ENCODE measurements at regions not wholly inside any gene's neighbourhood (a gene's known extent, or its start where the extent isn't known, plus 50 kb on each side); places are given as distances from the start of the nearest gene placed in this dataset.

DNA sequence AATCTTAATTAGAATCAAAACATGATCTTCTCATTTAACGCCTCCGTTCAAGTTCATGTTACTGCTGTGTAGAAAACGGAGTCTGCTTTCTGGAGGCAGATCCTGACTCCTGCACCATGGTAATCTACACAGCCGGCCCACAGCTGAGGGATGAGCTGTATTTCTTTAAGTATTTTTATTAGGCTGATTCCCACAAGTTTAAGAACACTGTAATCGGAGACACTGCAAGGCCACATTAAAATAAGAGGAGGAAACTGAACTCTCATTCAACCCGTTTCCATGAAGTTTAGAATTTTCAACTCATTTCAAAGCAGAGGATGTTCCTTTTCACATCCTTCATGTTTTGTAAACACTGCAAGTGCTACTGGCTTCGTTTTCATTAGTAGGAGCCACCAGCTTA lies 372.2 kb downstream of the NFIB start:
- 96% methylated on average over 6 of the region's 7 CpGs for WGBS
- Histone ChIP-seq H3K27ac (ENCODE audit: low read depth, low read length) (no peak overlapping the region), H3K4me1 (ENCODE audit: insufficient read depth, low read length) (no peaks in the 10 kb centered on the region; the same call in none of the 2 replicates), H3K9me3 (ENCODE audit: insufficient read depth, low read depth, low read length) (no peaks in the 10 kb centered on the region), H3K4me3 (ENCODE audit: low read length) (no peak overlapping the region), H3K36me3 (ENCODE audit: insufficient read depth, low read length) (no peaks in the 10 kb centered on the region), H3K9ac (ENCODE audit: low read depth, low read length) (no peak overlapping the region), H3K27me3 (ENCODE audit: insufficient read depth, low read length) (no peaks in the 10 kb centered on the region)

DNA sequence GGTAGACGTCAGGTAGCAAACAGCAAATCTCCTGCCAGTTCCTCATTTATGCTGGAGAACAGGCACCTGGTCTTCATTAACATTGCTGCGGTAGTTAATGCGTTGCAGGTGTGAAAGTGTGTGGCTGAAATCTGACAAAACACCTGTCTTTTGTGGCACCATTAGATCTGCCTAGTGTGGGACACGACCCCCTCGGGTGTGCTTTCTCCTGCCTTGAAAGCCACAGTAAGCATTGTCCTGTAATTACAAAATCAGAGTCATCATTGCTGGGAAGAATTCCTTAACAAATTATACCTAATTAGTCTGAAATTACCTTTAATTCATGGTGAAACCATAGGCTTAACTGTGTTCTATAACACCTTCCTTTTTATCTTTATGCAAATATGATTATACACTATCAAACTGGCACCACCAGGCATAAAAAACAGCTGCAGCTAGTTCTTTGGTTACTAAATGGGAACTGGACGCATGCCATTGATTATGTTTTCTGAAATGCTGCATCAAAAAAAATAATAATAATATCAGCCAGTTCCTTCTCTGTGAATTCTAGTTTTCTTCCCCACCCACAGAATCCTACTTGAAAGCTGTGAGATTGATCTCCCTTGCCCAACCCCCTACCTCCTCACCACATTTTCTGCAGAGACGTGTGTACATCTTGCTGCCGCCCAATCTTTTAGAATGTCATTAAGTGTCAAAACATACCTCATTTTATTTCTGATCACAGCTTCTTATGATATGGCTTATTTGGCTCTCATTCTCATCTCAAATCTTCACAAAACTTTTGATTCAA lies 374.0 kb downstream of the NFIB start:
- H3K27me3 ChIP-seq (ENCODE audit: insufficient read depth, low read length) = no peaks in the 10 kb centered on the region
- no peak overlapping the region for H3K4me3 ChIP-seq (ENCODE audit: low read length)
- no peak overlapping the region for H3K9ac ChIP-seq (ENCODE audit: low read depth, low read length)
- H3K27ac ChIP-seq (ENCODE audit: low read depth, low read length) = no peak overlapping the region
- WGBS = 87% methylated on average over 8 of the region's 8 CpGs
- H3K4me1 ChIP-seq (ENCODE audit: insufficient read depth, low read length) = no peaks in the 10 kb centered on the region; the same call in none of the 2 replicates
- no peaks in the 10 kb centered on the region for H3K36me3 ChIP-seq (ENCODE audit: insufficient read depth, low read length)
- H3K9me3 ChIP-seq (ENCODE audit: insufficient read depth, low read depth, low read length) = no peaks in the 10 kb centered on the region

DNA sequence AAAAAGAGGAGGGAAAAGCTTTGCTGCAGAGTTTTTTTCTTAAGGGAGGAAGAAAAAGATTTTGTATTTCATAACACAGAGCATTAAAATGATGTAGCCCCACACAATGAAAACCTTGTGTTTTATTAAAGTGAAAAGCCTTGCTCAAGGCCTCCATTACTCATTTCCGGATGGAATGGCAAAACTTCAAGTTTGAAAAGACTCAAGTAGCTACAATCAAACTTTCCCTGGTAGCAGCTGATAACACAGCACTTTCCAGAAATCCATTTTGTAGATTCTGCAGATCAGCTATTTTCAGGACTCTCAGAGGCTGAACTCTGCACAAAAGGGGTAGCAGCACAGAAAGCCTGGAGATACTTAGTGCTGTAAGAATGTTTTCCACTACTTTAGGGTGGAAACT lies 374.8 kb downstream of the NFIB start:
- no peak overlapping the region for H3K27ac ChIP-seq (ENCODE audit: low read depth, low read length)
- H3K27me3 ChIP-seq (ENCODE audit: insufficient read depth, low read length) = no peaks in the 10 kb centered on the region
- no peaks in the 10 kb centered on the region; the same call in none of the 2 replicates for H3K4me1 ChIP-seq (ENCODE audit: insufficient read depth, low read length)
- H3K4me3 ChIP-seq (ENCODE audit: low read length) = no peak overlapping the region
- no peak overlapping the region for H3K9ac ChIP-seq (ENCODE audit: low read depth, low read length)
- H3K36me3 ChIP-seq (ENCODE audit: insufficient read depth, low read length) = no peaks in the 10 kb centered on the region
- no peaks in the 10 kb centered on the region for H3K9me3 ChIP-seq (ENCODE audit: insufficient read depth, low read depth, low read length)
- WGBS = 95% methylated on average over 1 of the region's 1 CpG

DNA sequence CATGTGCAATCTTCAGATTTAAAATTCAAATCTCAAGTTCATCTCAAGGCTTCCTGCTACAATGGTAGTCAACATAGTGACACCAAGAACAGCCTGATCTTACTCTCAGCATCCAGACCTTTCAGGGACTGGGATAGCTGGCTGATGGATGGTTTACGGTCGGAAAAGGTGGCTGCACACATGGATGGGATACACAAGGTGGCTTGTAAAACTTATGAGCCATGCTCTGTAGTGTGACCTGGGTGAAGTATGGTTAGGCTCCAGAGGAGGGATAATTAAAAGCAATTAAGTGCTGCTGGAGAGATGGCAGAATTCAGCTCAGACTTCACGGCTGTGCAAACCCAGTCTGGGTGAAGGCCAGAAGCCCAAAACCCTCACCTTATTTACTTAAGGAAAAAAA lies 379.5 kb downstream of the NFIB start:
- Histone ChIP-seq H3K9me3 (ENCODE audit: insufficient read depth, low read depth, low read length) (no peaks in the 10 kb centered on the region), H3K36me3 (ENCODE audit: insufficient read depth, low read length) (no peaks in the 10 kb centered on the region), H3K4me1 (ENCODE audit: insufficient read depth, low read length) (no peaks in the 10 kb centered on the region; the same call in 1 of the 2 replicates), H3K4me3 (ENCODE audit: low read length) (no peak overlapping the region), H3K27ac (ENCODE audit: low read depth, low read length) (no peak overlapping the region), H3K27me3 (ENCODE audit: insufficient read depth, low read length) (no peaks in the 10 kb centered on the region), H3K9ac (ENCODE audit: low read depth, low read length) (no peak overlapping the region)
- 98% methylated on average over 3 of the region's 3 CpGs for WGBS

DNA sequence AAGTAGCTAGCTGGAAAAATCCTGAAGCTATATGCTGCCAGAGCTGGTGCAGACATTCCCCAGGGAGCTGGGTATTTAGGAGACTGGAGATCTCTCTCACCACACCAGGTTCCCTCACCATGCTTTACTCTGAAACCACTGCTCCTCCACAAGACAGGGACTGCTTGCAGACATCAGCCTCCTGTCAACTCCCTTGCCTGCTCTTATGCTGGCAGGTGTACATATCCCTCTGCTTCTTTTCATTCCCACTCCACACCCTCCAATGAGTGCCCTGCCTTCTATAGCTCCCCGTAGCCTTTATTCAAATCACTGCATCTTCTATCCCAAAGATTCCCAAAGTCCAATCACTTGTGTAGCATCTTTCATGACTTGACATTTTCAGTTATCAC lies 380.7 kb downstream of the NFIB start:
- no peaks in the 10 kb centered on the region for H3K36me3 ChIP-seq (ENCODE audit: insufficient read depth, low read length)
- H3K9me3 ChIP-seq (ENCODE audit: insufficient read depth, low read depth, low read length) = no peaks in the 10 kb centered on the region
- 93% methylated on average over 1 of the region's 1 CpG for WGBS
- H3K27me3 ChIP-seq (ENCODE audit: insufficient read depth, low read length) = no peaks in the 10 kb centered on the region
- H3K27ac ChIP-seq (ENCODE audit: low read depth, low read length) = no peak overlapping the region
- H3K4me3 ChIP-seq (ENCODE audit: low read length) = no peak overlapping the region
- H3K4me1 ChIP-seq (ENCODE audit: insufficient read depth, low read length) = no peaks in the 10 kb centered on the region; the same call in 1 of the 2 replicates
- H3K9ac ChIP-seq (ENCODE audit: low read depth, low read length) = no peak overlapping the region

DNA sequence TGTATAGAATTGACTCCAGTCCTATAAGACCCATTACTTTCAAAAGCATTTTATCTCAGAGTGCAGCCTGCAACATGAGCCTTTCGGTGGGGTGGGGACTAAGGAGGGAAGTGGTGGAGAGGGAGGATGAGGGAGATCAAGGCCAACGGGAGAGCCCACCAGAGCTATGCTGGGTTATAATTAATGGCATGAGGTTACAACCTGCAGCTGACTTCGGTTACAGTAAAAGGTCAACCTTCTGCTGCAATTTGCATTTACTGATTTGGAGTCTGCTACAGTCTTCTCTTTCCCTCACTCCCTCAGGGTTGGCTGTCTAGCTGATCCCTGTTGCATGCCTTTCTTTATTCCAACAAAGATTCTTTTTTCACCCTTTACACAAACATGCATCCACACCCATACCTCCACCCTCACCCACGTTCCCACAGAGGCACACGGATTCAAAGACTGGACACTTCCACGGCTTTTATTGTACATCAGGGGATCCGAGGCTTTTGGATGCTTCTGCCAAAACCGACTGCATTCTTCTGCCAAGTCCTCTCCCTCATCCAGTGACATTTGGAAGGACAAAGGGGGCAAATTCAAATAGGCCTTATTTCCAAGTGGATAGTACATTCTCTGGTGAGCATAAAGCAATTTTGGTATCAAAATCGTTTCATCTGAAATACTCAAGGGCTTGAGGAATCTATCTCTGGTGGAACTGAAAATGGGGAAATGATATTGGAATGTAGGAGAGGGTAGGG lies 381.2 kb downstream of the NFIB start:
- no peaks in the 10 kb centered on the region for H3K36me3 ChIP-seq (ENCODE audit: insufficient read depth, low read length)
- no peak overlapping the region for H3K4me3 ChIP-seq (ENCODE audit: low read length)
- H3K4me1 ChIP-seq (ENCODE audit: insufficient read depth, low read length) = no peaks in the 10 kb centered on the region; the same call in 1 of the 2 replicates
- no peaks in the 10 kb centered on the region for H3K9me3 ChIP-seq (ENCODE audit: insufficient read depth, low read depth, low read length)
- H3K9ac ChIP-seq (ENCODE audit: low read depth, low read length) = no peak overlapping the region
- H3K27me3 ChIP-seq (ENCODE audit: insufficient read depth, low read length) = no peaks in the 10 kb centered on the region
- 91% methylated on average over 9 of the region's 9 CpGs for WGBS
- no peak overlapping the region for H3K27ac ChIP-seq (ENCODE audit: low read depth, low read length)

DNA sequence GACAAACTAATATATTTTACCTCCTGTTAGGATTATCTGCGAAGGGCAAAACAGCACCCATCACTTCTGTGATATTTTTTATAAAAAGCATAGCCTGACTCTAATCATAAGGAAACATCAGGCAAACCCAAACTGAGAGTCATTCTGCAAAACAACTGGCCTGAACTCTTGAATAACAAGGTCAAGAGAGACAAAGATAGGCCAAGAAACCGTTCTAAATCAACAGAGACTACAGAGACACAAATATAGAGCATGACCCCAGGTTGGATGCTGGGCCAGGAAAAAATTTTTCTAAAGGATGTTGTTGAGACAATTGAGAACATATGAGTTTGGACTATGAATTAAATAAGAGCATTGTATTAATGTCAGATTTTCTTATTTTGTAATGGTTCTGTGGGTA lies 384.9 kb downstream of the NFIB start:
- H3K9me3 ChIP-seq (ENCODE audit: insufficient read depth, low read depth, low read length) = peaks cover under 1% of the 10 kb centered on the region; the same call in 1 of the 2 replicates
- H3K4me1 ChIP-seq (ENCODE audit: insufficient read depth, low read length) = no peaks in the 10 kb centered on the region
- H3K9ac ChIP-seq (ENCODE audit: low read depth, low read length) = no peak overlapping the region
- WGBS = 91% methylated on average over 2 of the region's 2 CpGs
- no peak overlapping the region for H3K27ac ChIP-seq (ENCODE audit: low read depth, low read length)
- H3K27me3 ChIP-seq (ENCODE audit: insufficient read depth, low read length) = no peaks in the 10 kb centered on the region
- H3K4me3 ChIP-seq (ENCODE audit: low read length) = no peak overlapping the region
- no peaks in the 10 kb centered on the region for H3K36me3 ChIP-seq (ENCODE audit: insufficient read depth, low read length)

DNA sequence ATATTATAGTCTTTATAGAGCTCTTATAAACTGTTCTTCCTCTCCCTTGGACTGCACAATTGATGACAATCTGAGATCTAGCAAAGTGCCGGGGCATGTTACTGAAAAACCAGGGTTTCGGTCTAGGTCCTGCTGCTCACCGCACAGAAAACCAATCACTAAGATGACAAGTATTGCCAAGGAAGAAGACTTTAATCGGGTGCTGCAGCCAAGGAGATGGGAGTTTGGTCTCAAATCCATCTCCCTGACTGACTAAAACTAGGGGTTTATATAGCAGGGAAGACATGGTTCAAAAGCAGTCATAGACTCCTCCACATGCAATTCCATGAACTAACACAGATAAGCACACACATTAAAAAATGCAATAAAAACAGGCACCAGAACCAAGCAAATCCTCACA lies 390.6 kb downstream of the NFIB start:
- peaks cover 12% of the 10 kb centered on the region; the same call in 1 of the 2 replicates for H3K9me3 ChIP-seq (ENCODE audit: insufficient read depth, low read depth, low read length)
- WGBS = 78% methylated on average over 4 of the region's 4 CpGs
- no peaks in the 10 kb centered on the region for H3K27me3 ChIP-seq (ENCODE audit: insufficient read depth, low read length)
- H3K4me1 ChIP-seq (ENCODE audit: insufficient read depth, low read length) = no peaks in the 10 kb centered on the region
- H3K36me3 ChIP-seq (ENCODE audit: insufficient read depth, low read length) = no peaks in the 10 kb centered on the region
- H3K9ac ChIP-seq (ENCODE audit: low read depth, low read length) = no peak overlapping the region
- no peak overlapping the region for H3K27ac ChIP-seq (ENCODE audit: low read depth, low read length)
- no peak overlapping the region for H3K4me3 ChIP-seq (ENCODE audit: low read length)

DNA sequence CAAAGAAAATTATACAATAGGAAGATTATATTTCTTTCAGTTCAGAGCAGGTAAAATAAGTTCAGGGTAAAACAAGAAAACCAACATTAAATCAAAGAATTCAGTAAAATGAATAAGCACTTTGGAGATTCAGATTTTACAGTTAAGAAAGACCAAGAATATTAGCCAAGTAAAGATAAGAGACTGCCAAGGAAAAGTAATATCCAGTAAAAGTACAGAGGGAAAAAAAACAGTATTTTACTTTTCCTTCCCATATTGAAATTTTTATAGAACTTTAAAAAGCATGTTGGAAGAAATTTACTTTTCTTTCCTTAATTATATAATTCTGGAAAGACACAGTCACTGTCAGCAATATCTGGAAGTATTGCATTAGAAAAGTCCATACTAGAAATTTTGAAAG lies 393.4 kb downstream of the NFIB start:
- Histone ChIP-seq H3K27ac (ENCODE audit: low read depth, low read length) (no peak overlapping the region), H3K36me3 (ENCODE audit: insufficient read depth, low read length) (no peaks in the 10 kb centered on the region), H3K4me1 (ENCODE audit: insufficient read depth, low read length) (no peaks in the 10 kb centered on the region), H3K9me3 (ENCODE audit: insufficient read depth, low read depth, low read length) (peaks cover 12% of the 10 kb centered on the region; the same call in 1 of the 2 replicates), H3K27me3 (ENCODE audit: insufficient read depth, low read length) (no peaks in the 10 kb centered on the region), H3K9ac (ENCODE audit: low read depth, low read length) (no peak overlapping the region), H3K4me3 (ENCODE audit: low read length) (no peak overlapping the region)

DNA sequence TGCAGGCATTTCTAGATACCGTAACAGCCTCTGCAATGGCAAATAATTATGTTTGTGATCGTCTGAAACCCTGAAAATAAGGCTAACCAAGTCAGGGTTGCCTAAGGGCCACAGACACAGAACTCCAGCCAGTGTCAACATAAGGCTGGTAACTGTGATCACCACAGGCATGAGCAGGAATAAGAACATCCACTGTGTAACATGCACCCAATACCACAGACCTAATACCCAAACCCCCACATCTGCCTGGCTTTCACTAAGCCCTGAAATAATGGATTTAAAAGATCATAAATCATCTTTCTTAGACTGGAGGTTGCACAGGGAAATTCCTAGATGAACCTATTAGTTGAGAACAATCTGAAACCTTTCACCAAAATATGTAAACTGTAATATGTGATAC lies 394.5 kb downstream of the NFIB start:
- Histone ChIP-seq H3K27me3 (ENCODE audit: insufficient read depth, low read length) (no peaks in the 10 kb centered on the region), H3K9me3 (ENCODE audit: insufficient read depth, low read depth, low read length) (peaks cover 12% of the 10 kb centered on the region; the same call in 1 of the 2 replicates), H3K4me1 (ENCODE audit: insufficient read depth, low read length) (no peaks in the 10 kb centered on the region), H3K27ac (ENCODE audit: low read depth, low read length) (no peak overlapping the region), H3K9ac (ENCODE audit: low read depth, low read length) (no peak overlapping the region), H3K36me3 (ENCODE audit: insufficient read depth, low read length) (no peaks in the 10 kb centered on the region), H3K4me3 (ENCODE audit: low read length) (no peak overlapping the region)
- 95% methylated on average over 2 of the region's 2 CpGs for WGBS

DNA sequence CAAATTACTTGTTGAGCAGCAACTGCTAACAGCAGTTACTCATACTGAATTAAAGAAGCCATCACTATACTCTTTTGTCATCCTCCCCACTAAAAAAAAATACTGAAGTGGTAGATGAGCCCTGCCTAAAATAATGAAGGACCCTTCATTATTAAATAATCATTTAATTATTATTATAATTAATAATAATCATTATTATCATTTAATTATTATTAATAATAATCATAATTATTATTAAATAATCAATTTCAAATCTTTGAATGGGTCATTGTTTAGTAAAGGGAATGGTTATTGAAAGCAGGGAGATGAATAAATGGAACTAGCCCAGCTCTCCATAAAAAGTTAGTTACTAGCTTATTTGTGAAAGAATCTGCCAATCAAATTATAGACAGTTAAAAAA lies 396.4 kb downstream of the NFIB start:
- Histone ChIP-seq H3K36me3 (ENCODE audit: insufficient read depth, low read length) (no peaks in the 10 kb centered on the region), H3K27ac (ENCODE audit: low read depth, low read length) (no peak overlapping the region), H3K27me3 (ENCODE audit: insufficient read depth, low read length) (no peaks in the 10 kb centered on the region), H3K9ac (ENCODE audit: low read depth, low read length) (no peak overlapping the region), H3K4me1 (ENCODE audit: insufficient read depth, low read length) (no peaks in the 10 kb centered on the region), H3K4me3 (ENCODE audit: low read length) (no peak overlapping the region), H3K9me3 (ENCODE audit: insufficient read depth, low read depth, low read length) (no peaks in the 10 kb centered on the region)
